Left renal cortex interstitium (tissue), 4 donors: ENCODE measurements at regions not wholly inside any gene's neighbourhood (a gene's known extent, or its start where the extent isn't known, plus 50 kb on each side); places are given as distances from the start of the nearest gene placed in this dataset.
"Not testable (repeated sequence)": the region's sequence is repeated elsewhere in the genome, so short reads cannot be mapped to it uniquely, and the experiment has no call there.

Experiments used
- DNase-seq, 4 donors: peaks; one replicate each; pipeline ENCODE4 v3.0.0-alpha.2; 2013; ENCODE audit warnings: low read depth in 4 of 4, low spot score in 2 of 4, missing footprints in 1 of 4

DNA sequence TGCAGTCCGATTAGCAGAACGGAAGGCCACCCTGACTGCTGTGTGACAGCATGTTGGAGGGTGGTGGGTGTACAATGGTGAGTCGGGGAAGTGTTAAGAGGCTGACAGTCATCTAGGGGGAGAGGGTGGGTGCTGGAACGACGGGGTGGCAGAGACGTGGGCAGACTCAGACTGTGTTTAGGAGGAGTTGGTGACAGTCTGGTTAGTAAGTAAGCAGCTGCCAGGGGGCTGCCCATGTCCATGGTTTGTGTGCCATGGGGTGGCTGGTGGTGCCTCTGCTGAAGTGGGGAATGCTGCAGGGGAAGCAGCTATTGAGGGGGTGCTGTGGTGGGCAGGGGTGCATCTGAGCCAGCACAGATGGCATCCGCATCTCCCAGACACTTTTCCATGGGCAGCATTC, 51.3 kb upstream of the BOD1 start:
- no peak for DNase-seq

- DNase-seq, result no peak
Observed at GRCh38 chr5:173668245-173668800, 51.9 kb upstream of the BOD1 start.

DNA sequence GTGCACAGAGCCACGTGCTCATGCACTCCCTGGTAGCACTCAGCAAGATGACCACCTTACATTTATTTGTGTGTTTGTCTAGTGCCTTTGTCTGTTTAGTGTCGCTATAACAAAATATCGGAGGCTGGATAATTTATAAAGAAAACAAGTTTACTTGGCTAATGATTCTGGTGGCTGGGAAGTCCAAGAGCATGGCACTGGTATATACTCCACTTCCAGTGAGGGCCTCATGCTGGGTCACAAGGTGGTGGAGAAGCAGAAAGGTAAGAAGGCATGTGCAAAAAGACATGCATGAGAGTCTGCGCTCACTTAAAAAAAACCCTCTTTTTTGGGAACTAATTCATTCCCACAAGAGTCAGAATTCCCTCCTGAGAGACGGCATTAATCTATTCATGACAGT, 52.5 kb upstream of the BOD1 start:
- DNase-seq, result no peak

GRCh38 chr5:173669483-173669882, 53.0 kb upstream of the BOD1 start:
- DNase-seq, result no peak

GRCh38 chr5:173670130-173670651, 53.7 kb upstream of the BOD1 start:
- DNase-seq, result no peak

- DNase-seq, result no peak
Observed at GRCh38 chr5:173670791-173671120, 54.3 kb upstream of the BOD1 start.

- DNase-seq, result no peak
Observed at GRCh38 chr5:173671121-173671949, 54.9 kb upstream of the BOD1 start.

DNA sequence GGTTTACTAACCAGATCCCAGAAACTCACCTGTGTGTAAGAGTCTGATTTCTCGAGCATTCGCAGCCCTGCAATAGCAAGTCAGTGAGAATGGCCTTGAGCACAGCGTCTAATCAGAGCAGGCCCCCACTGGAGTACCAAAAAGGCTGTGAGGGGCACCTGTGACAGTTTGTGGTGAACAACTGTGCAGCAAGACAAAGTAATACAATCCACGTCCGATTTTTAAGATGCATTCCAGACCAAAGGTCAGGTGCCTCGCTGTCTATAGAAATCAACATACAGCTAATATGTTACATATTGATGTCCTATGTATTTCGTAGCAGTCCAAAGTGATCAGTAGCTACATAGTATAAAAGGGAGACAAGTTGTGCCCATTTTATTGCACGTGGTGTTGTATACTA, 55.7 kb upstream of the BOD1 start:
- DNase-seq, result no peak

DNA sequence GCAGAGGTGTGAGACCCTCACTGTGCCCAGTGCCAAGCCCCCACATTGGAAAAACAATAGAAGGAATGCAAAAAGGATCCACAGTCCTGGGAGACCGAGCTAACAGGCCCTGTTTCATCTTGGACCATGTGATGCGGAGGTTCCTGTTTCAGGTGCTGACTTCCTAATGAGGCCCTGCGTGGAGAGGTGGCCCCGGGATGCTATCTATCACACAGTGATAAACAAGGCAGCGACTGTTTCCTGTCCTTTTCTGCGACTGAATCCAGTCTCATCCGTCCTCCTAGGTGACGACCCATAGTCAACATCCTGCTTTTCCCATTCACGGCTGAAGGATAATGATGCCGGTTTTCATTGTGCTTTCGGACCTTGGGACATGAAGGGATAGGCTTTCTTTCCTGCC, 56.4 kb upstream of the BOD1 start:
- no peak for DNase-seq

GRCh38 chr5:173673295-173674101, 57.0 kb upstream of the BOD1 start:
- DNase-seq, result no peak

- DNase-seq, result no peak
Observed at GRCh38 chr5:173675287-173675996, 59.0 kb upstream of the BOD1 start.

GRCh38 chr5:173676375-173676774, 59.9 kb upstream of the BOD1 start:
- no peak for DNase-seq

- no peak for DNase-seq
Observed at GRCh38 chr5:173677125-173677672, 60.7 kb upstream of the BOD1 start.

DNA sequence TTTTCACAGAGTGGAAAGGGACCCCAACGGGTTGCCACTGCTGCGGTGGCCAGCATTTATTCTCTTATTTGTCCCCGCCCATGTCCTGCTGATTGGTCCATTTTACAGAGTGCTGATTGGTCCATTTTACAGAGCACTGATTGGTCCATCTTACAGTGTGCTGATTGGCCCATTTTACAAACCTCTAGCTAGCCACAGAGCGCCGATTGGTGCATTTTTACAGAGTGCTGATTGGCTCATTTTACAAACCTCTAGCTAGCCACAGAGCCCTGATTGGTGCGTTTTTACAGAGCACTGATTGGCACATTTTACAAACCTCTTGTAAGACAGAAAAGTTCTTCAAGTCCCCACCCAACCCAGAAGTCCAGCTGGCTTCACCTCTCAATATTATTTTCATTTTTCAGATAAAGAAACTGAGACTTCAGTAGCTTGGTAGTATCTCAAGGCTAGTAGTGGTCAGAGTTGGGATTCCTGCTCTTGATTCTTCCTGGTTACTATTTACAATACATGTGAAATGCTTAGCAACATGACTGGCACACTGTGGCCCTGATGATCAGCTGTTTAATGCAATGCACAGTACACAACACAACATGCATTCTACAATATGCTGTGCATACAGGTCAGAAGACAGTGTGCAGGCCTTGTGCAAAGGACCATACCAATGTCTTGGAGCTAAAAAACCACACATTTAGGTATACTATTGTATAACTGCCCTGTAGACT, 63.6 kb upstream of the BOD1 start:
- no peak for DNase-seq

- DNase-seq, result no peak
Observed at GRCh38 chr5:173680660-173681242, 64.3 kb upstream of the BOD1 start.

DNA sequence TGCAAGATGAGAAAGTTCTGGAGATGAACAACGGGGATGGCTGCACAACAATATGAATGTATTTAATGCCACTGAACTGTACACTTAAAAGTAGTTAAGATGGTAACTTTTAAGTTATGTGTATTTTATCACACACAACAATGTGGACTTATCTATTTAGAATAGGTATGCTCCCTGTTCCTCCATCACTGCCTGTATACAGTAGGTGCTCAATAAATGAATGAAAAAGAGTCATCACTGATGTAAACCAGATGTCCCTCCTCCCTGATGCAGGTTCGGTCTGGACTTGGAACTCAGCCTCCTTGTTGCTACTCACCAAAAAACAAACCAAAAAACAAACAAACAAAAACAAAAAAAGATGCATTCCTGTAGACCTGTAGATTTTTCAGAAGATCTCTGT, 65.9 kb upstream of the BOD1 start:
- DNase-seq, result no peak

DNA sequence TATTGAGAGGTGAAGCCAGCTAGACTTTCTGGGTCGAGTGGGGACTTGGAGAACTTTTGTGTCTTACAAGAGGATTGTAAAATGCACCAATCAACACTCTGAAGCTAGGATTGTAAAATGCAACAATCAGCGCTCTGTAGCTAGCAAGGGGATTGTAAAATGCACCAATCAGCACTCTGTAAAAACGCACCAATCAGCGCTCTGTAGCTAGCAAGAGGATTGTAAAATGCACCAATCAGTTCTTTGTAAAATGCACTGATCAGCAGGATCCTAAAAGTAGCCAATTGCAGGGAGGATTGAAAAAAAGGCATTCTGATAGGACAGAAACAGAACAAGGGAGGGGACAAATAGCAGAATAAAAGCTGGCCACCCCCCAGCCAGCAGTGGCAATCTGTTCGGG, 68.1 kb upstream of the BOD1 start:
- not testable (repeated sequence) for DNase-seq

DNA sequence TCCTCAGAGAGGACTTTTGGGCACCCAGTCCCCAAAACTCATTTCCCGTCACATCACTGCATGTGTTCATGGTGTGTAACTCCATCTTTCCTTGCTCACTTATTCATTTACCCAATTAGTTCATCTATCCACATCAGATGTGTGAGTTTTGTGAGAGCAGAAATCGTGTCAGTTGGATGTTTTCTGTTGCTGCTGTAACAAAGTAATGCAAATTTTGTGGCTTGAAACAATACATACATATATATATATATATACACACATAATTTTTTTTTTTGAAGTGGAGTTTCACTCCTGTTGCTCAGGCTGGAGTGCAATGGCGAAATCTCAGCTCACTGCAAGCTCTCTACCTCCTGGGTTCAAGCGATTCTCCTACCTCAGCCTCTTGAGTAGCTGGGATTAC, 70.5 kb upstream of the BOD1 start:
- no peak for DNase-seq

DNA sequence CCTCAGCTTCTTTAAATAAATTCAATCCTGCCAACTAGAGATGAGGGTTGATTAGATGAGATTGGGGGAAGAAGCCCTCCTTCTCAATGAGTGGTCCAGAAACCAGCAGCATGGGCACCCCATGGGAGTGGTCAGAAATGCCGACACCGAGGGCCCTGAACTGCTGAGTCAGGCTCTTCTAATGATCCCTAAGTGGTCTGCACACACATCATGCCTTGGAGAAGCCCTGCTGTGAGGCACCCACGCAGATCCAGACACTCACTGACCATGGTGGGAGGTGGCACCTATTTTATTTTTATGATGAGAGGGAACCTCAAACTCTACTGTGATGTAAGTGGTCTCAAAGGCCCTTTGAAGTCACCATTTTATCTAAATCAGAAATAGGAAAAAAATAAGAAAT, 72.3 kb upstream of the BOD1 start:
- no peak for DNase-seq
